GM21528 (cell line): ENCODE measurements at regions not wholly inside any gene's neighbourhood (a gene's known extent, or its start where the extent isn't known, plus 50 kb on each side); places are given as distances from the start of the nearest gene placed in this dataset.

Source experiments
- ATAC-seq: cut with Tn5 transposase; IDR thresholded peaks from one replicate; pipeline ENCODE4 v1.9.1; 2021; ENCODE audit warnings: mild to moderate bottlenecking, moderate library complexity; ENCODE audit not compliant: unreplicated experiment, low FRiP score

GRCh38 chrX:117274965-117275364 is 812.2 kb upstream of the CT83 start:
- ATAC-seq: no peak
